ENCODE measurements at regions not wholly inside any gene's neighbourhood (a gene's known extent, or its start where the extent isn't known, plus 50 kb on each side); places are given as distances from the start of the nearest gene placed in this dataset.

- TF ChIP-seq CTCF (IDR thresholded peaks at IDR 0.05) (no peak), POLR2AphosphoS5 (IDR thresholded peaks at IDR 0.05) (no peak)
Measured at GRCh38 chr10:29897430-29897829, 162.0 kb downstream of the JCAD start.
